ENCODE measurements at regions not wholly inside any gene's neighbourhood (a gene's known extent, or its start where the extent isn't known, plus 50 kb on each side); places are given as distances from the start of the nearest gene placed in this dataset.

DNA sequence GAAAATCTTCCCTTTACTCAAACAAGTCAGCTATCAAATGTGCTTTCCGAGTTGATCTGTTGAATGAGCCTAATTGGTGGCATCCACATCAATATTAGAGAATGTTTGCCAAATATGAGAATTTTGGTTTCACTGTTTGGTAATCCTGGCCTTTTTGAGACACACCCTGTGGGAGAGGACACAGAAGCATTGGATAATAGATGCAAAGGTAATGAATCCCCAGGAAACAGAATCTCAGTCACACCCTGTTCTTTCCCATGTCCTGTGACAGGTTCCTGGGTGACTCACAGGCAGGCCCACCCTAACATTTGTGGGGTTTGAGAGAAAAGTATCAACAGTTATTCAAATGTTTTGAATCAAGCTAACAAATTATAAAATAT, 99.8 kb upstream of the PELI1 start:
- Histone ChIP-seq H3K23ac (ENCODE audit: insufficient read length) (no peak overlapping the region), H3K56ac (replicated peaks; ENCODE audit: insufficient read length, low read depth, low read length) (no peak overlapping the region), H3K27ac (ENCODE audit: low read depth, low read length) (no peak overlapping the region), H2BK20ac (ENCODE audit: low read length) (no peak overlapping the region), H3K79me2 (ENCODE audit: control insufficient read depth in 1 of 2, insufficient read depth in 2 of 2, low read length in 2 of 2) (peaks cover 0 to 55% of the 10 kb centered on the region in 2 experiments; a peak in 3 of 4 replicates), H3K4me2 (ENCODE audit: insufficient read depth in 1 of 2, low read depth in 2 of 2, low read length in 2 of 2) (no peak overlapping the region), H3K36me3 (ENCODE audit: control insufficient read depth in 2 of 4, insufficient read depth in 4 of 4, low read length in 3 of 4) (no peaks in the 10 kb centered on the region; a peak in 1 of 8 replicates), H3K18ac (ENCODE audit: extremely low read depth, low read length) (no peak overlapping the region), H3K4me1 (replicated peaks in 1 of 4; ENCODE audit: control insufficient read depth in 3 of 4, insufficient read depth in 4 of 4, low read length in 3 of 4) (peaks cover 0 to 20% (median 7%) of the 10 kb centered on the region in 4 experiments; a peak in 3 of 7 replicates), H4K8ac (ENCODE audit: extremely low read depth, insufficient read depth, low read length) (no peak overlapping the region), H3K79me1 (ENCODE audit: low read depth, low read length) (peaks cover 2% of the 10 kb centered on the region; the same call in 1 of the 2 replicates), H4K20me1 (replicated peaks in 1 of 2; ENCODE audit: control insufficient read depth in 1 of 2, insufficient read depth in 2 of 2, low read length in 2 of 2) (no peaks in the 10 kb centered on the region), H2BK12ac (ENCODE audit: low read depth, low read length) (no peak overlapping the region), H2AFZ (ENCODE audit: low read length) (no peak overlapping the region), H4K5ac (ENCODE audit: insufficient read length, low read depth, low read length) (no peak overlapping the region), H3K23me2 (ENCODE audit: low read depth, low read length) (no peaks in the 10 kb centered on the region), H2BK5ac (ENCODE audit: low read depth, low read length) (no peak overlapping the region), H3K4ac (replicated peaks; ENCODE audit: insufficient read length, low read depth, low read length) (no peak overlapping the region), H2BK120ac (replicated peaks; ENCODE audit: low read depth, low read length) (no peak overlapping the region), H3K27me3 (replicated peaks in 1 of 4; ENCODE audit: control insufficient read depth in 3 of 4, extremely low read depth in 1 of 4, insufficient read depth in 3 of 4, low read length in 3 of 4) (no peaks in the 10 kb centered on the region), H3K9ac (replicated peaks in 1 of 4; ENCODE audit: extremely low read depth in 1 of 4, low read depth in 3 of 4, low read length in 3 of 4) (no peak overlapping the region), H3K9me3 (ENCODE audit: insufficient read depth in 2 of 2, low read depth in 1 of 2, low read length in 1 of 2) (no peaks in the 10 kb centered on the region), H3K14ac (ENCODE audit: insufficient read length) (no peak overlapping the region), H2AK5ac (ENCODE audit: low read depth, low read length) (no peak overlapping the region), H3K4me3 (ENCODE audit: extremely low read depth in 1 of 4, insufficient read depth in 2 of 4, low read depth in 3 of 4, low read length in 4 of 4) (no peak overlapping the region), H2BK15ac (ENCODE audit: low read length) (no peak overlapping the region), H4K91ac (replicated peaks; ENCODE audit: insufficient read length, low read length) (no peak overlapping the region)
- WGBS, 2 experiments (ENCODE audit: extremely low coverage in 1 of 2, insufficient coverage in 1 of 2, insufficient read length in 1 of 2, insufficient replicate concordance in 2 of 2, low coverage in 1 of 2, low lambda C conversion rate in 2 of 2, missing lambda C conversion rate in 1 of 2), result 83% methylated on average over 1 of the region's 1 CpG; no CpG with 5 or more reads in 1 of the 2 experiments
- FAIRE-seq, result no peak
- ChIA-PET POLR2A (ENCODE audit: partially characterized antibody) (interaction anchor here (1.0 to 1.3 kb wide), 2 partner anchors 33 to 80 kb away, joined by 3 read pairs; no protein-coding TSS in a partner anchor), CTCF (ENCODE audit: partially characterized antibody) (interaction anchor here (2.0 kb wide), 1 partner anchor 27 kb away, joined by 5 read pairs; no protein-coding TSS in a partner anchor)
- no peak for DNase-seq (ENCODE audit: low read depth in 1 of 2, low spot score in 2 of 2)
- TF ChIP-seq BRCA1 (IDR thresholded peaks at IDR 0.05; ENCODE audit: low read depth, low read length), result no peak
- TF ChIP-seq, protein P1, sequence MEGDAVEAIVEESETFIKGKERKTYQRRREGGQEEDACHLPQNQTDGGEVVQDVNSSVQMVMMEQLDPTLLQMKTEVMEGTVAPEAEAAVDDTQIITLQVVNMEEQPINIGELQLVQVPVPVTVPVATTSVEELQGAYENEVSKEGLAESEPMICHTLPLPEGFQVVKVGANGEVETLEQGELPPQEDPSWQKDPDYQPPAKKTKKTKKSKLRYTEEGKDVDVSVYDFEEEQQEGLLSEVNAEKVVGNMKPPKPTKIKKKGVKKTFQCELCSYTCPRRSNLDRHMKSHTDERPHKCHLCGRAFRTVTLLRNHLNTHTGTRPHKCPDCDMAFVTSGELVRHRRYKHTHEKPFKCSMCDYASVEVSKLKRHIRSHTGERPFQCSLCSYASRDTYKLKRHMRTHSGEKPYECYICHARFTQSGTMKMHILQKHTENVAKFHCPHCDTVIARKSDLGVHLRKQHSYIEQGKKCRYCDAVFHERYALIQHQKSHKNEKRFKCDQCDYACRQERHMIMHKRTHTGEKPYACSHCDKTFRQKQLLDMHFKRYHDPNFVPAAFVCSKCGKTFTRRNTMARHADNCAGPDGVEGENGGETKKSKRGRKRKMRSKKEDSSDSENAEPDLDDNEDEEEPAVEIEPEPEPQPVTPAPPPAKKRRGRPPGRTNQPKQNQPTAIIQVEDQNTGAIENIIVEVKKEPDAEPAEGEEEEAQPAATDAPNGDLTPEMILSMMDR (IDR thresholded peaks at IDR 0.05; ENCODE audit: control extremely low read depth in 1 of 3, insufficient read depth in 1 of 3, low read depth in 1 of 3, low read length in 3 of 3), result no peak
- TF ChIP-seq KDM5A (IDR thresholded peaks at IDR 0.05; ENCODE audit: low read length), result no peak
- TF ChIP-seq KDM4A (IDR thresholded peaks at IDR 0.05; ENCODE audit: low read depth, low read length, severe bottlenecking), result no peak
- TF ChIP-seq, protein P2, sequence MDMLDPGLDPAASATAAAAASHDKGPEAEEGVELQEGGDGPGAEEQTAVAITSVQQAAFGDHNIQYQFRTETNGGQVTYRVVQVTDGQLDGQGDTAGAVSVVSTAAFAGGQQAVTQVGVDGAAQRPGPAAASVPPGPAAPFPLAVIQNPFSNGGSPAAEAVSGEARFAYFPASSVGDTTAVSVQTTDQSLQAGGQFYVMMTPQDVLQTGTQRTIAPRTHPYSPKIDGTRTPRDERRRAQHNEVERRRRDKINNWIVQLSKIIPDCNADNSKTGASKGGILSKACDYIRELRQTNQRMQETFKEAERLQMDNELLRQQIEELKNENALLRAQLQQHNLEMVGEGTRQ (IDR thresholded peaks at IDR 0.05; ENCODE audit: low read length), result no peak

Measured in H1 (cell line).